ENCODE measurements at regions not wholly inside any gene's neighbourhood (a gene's known extent, or its start where the extent isn't known, plus 50 kb on each side); places are given as distances from the start of the nearest gene placed in this dataset.

- TF ChIP-seq CTCF (IDR thresholded peaks at IDR 0.05) (no peak), POLR2A (IDR thresholded peaks at IDR 0.05) (no peak)
Observed at GRCh38 chr18:73683409-73684238, 464.0 kb downstream of the FBXO15 start.

Data from gastroesophageal sphincter (tissue), 3 donors.